ENCODE measurements at regions not wholly inside any gene's neighbourhood (a gene's known extent, or its start where the extent isn't known, plus 50 kb on each side); places are given as distances from the start of the nearest gene placed in this dataset.
"Not testable (repeated sequence)": the region's sequence is repeated elsewhere in the genome, so short reads cannot be mapped to it uniquely, and the experiment has no call there.

DNA sequence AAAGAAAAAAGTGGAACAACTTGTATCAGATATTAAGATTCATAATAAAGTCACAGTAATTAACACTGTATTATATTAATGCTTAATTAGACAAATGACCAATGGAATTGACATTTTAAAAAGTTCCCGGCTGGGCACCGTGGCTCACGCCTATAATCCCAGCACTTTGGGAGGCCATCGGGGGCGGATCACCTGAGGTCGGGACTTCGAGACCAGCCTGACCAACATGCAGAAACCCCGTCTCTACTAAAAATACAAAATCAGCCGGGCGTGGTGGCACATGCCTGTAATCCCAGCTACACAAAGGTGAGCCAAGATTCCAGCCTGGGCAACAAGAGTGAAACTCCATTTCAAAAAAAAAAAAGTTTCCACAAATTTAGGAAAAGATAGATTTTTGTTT is 188.9 kb upstream of the TP63 start:
- TF ChIP-seq EP300 (IDR thresholded peaks at IDR 0.05); RFX5 (IDR thresholded peaks at IDR 0.05); POLR2A (IDR thresholded peaks at IDR 0.05; ENCODE audit: low read length); SMC3 (IDR thresholded peaks at IDR 0.05); MAFK (IDR thresholded peaks at IDR 0.05; ENCODE audit: partially characterized antibody); CHD4 (IDR thresholded peaks at IDR 0.05; ENCODE audit: borderline replicate concordance); BHLHE40 (IDR thresholded peaks at IDR 0.05; ENCODE audit: low read depth, low read length): not testable (repeated sequence)
- TF ChIP-seq, protein P1, sequence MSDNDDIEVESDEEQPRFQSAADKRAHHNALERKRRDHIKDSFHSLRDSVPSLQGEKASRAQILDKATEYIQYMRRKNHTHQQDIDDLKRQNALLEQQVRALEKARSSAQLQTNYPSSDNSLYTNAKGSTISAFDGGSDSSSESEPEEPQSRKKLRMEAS (IDR thresholded peaks at IDR 0.05): not testable (repeated sequence)
- TF ChIP-seq, protein P2, sequence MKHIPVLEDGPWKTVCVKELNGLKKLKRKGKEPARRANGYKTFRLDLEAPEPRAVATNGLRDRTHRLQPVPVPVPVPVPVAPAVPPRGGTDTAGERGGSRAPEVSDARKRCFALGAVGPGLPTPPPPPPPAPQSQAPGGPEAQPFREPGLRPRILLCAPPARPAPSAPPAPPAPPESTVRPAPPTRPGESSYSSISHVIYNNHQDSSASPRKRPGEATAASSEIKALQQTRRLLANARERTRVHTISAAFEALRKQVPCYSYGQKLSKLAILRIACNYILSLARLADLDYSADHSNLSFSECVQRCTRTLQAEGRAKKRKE (CRISPR knock-in tag; IDR thresholded peaks at IDR 0.05; ENCODE audit: low read depth): not testable (repeated sequence)
- TF ChIP-seq, protein P3, sequence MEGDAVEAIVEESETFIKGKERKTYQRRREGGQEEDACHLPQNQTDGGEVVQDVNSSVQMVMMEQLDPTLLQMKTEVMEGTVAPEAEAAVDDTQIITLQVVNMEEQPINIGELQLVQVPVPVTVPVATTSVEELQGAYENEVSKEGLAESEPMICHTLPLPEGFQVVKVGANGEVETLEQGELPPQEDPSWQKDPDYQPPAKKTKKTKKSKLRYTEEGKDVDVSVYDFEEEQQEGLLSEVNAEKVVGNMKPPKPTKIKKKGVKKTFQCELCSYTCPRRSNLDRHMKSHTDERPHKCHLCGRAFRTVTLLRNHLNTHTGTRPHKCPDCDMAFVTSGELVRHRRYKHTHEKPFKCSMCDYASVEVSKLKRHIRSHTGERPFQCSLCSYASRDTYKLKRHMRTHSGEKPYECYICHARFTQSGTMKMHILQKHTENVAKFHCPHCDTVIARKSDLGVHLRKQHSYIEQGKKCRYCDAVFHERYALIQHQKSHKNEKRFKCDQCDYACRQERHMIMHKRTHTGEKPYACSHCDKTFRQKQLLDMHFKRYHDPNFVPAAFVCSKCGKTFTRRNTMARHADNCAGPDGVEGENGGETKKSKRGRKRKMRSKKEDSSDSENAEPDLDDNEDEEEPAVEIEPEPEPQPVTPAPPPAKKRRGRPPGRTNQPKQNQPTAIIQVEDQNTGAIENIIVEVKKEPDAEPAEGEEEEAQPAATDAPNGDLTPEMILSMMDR (IDR thresholded peaks at IDR 0.05): not testable (repeated sequence)
- TF ChIP-seq, protein P4, sequence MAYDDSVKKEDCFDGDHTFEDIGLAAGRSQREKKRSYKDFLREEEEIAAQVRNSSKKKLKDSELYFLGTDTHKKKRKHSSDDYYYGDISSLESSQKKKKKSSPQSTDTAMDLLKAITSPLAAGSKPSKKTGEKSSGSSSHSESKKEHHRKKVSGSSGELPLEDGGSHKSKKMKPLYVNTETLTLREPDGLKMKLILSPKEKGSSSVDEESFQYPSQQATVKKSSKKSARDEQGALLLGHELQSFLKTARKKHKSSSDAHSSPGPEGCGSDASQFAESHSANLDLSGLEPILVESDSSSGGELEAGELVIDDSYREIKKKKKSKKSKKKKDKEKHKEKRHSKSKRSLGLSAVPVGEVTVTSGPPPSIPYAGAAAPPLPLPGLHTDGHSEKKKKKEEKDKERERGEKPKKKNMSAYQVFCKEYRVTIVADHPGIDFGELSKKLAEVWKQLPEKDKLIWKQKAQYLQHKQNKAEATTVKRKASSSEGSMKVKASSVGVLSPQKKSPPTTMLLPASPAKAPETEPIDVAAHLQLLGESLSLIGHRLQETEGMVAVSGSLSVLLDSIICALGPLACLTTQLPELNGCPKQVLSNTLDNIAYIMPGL (CRISPR knock-in tag; IDR thresholded peaks at IDR 0.05; ENCODE audit: borderline replicate concordance): not testable (repeated sequence)

Data from A549 (cell line).